Embryonic facial prominence (tissue), 1 donor: ENCODE measurements at regions not wholly inside any gene's neighbourhood (a gene's known extent, or its start where the extent isn't known, plus 50 kb on each side); places are given as distances from the start of the nearest gene placed in this dataset.
"Not testable (repeated sequence)": the region's sequence is repeated elsewhere in the genome, so short reads cannot be mapped to it uniquely, and the experiment has no call there.

Source experiments
- DNase-seq: peaks from one replicate; pipeline ENCODE4 v3.0.0-alpha.2; 2016; ENCODE audit errors: extremely low spot score

DNA sequence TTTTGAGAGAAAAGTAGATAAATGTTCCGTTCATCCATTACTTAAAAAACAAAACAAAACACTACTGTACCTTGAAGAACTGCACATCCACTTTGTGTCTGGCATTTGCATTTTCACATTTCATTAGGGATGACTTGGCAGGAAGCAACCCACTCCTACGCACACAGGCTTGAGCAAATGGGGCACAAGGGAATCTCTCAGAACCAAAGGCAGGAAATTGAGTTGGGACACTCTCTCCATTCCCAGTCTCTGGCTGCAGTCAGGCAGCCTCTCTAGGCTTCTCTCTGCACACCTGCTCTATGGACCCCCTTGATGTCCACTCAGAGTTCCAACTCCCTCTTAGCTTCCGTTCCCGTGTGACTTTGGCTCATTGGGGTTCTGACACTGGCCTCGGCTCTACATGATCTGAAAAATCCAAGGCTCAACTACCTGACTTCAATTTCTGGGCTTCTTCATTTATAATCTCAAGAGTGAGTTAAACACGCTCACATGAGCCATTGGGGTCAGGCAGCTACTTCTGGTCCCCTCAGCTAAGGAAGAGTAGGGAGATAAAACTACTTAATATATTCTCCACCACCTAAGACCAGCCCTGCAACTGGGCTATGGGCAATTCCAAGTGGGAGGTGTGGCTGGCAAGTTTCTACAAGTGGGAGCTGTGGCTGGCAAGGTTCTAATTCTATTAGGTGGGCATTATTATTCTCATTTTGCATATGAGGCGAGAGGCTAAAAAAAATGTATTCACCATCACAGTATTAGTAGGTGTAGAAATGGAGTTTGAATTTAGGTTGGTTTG, 251.9 kb downstream of the SOD2 start:
- DNase-seq: no peak

GRCh38 chr6:159440349-159440748, 252.7 kb downstream of the SOD2 start:
- DNase-seq: no peak

GRCh38 chr6:159439651-159440050, 253.4 kb downstream of the SOD2 start:
- no peak for DNase-seq

DNA sequence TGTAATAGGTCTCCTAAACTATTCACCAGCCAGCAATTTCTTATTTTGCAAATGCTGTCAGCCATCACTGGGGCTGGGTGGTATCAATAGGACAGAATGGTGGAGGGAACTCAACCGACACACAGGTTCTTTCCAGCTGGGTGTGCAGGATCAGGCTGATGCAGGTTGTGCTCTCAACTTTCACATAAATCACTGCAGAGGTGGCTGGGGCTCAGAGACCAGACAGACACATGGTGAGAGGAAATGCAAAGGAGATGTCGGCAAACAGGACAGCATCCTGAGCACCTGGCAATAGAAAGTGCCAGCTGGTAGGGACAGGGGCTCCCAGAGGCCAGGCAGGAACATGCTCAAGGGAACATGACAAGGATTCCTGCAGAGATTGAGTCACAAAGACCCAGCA, 254.9 kb downstream of the SOD2 start:
- no peak for DNase-seq

DNA sequence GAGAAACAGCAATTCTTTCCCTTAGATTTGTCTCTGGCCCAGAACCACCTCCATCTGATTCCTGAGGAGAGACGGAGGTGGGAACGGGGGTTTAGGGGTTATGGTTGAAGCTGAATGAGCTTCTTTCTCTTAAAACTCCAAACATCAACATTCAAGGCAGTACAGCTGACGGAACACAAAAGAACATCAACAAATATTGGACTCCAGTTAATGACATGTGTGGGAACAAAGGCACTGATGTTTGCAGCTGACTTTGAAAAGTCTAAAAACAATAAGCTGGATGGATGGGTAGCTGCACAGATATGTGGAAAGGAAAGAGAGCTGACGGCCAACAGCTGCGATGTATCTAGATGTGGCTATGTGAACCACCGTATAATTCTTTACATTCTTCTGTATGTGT, 256.5 kb downstream of the SOD2 start:
- no peak for DNase-seq

GRCh38 chr6:159435701-159436100, 257.3 kb downstream of the SOD2 start:
- DNase-seq: no peak

GRCh38 chr6:159434410-159434809, 258.6 kb downstream of the SOD2 start:
- DNase-seq: no peak

DNA sequence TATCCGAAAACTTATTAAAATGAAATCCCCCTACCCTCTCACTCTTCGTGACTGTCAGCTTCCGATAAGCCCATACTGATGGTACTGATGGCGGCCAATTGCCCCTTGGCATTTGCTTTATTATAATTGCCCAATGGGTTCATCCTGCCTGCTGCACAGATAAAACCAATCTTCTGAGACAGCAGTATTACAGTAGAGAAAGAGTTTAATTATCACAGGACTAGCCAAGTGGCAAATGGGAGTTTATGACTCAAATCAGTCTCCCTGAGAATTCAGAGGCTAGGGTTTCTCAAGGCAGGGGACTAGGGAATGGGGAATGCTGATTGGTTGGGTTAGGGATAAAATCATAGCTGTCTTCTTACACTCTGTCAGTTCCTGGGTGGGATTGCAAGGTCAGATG, 259.5 kb downstream of the SOD2 start:
- DNase-seq: no peak

DNA sequence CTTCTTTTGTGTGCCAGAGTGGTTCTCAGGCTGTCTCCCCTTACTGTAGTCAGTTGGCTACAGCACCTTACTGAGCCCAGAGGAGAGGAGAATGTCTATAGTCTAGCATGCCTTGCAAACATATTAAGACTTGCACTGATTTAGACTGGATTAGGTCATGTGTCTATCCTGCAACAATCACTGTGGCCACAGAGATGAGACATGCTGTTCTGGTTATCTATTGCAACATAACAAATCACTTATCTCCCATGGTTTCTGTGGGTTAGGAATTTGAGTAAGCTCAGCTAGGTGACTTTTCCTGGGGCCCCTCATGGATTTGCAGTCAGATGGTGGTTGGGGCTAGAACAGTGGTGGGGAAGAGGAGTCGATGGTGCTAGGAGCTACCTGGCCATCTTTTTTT, 261.3 kb downstream of the SOD2 start:
- DNase-seq: no peak

DNA sequence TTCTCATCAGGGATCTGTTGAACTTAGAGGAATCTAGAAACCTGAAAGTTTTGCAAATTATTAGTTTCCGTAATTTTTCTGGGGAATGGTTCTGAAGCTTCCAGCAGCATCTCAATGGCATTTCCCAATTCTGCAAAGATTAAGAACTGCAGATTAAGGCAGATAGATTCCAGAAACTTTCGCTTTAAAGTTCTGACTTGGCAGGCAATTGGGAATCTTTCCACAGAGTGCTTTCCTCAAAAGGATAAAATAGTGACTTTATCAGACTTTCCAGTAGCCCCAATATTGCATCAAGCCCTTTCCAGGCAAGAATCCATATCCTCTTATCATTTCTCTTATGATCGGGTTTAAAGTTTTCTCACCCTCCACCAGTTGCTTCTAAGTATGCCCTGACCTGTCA, 261.1 kb downstream of the FNDC1 start:
- DNase-seq: no peak

DNA sequence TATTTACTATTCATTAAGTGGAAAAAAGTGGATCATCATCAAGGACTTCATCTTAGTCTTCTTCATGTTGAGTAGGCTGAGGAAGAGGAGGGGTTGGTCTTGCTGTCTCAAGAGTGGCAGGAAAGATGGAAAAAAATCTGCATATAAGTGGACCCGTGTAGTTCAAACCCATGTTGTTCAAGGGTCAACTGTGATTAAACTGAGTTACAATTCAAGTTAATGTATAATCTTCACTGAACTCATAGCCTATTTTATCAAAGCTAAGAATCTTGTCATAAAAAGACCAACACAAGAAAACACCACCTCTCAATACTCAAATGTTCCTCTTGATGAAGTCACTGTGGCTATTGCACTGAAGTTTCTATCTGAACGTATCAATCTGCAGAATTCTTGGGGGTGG, 260.2 kb downstream of the FNDC1 start:
- no peak for DNase-seq

DNA sequence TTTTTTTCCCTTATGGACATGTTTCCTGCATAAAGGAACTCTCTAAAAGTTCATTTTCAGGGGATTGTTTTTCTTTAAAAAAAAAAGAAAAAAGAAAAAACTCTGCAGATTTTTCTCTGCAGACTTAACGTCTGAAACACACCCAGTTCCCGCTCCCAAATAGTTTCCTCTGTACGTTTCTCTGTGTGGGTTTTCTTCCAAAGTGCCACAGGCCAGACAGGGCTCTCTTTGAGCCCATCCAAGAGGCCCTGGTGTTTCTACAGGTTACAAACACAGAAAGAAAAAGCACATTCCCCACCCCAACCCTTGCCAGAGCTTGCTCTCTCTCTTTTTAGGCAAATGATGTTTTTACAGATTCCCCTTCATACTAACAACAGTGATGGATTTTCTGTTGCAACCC, 258.6 kb downstream of the FNDC1 start:
- peak; percentile 29 for DNase-seq

DNA sequence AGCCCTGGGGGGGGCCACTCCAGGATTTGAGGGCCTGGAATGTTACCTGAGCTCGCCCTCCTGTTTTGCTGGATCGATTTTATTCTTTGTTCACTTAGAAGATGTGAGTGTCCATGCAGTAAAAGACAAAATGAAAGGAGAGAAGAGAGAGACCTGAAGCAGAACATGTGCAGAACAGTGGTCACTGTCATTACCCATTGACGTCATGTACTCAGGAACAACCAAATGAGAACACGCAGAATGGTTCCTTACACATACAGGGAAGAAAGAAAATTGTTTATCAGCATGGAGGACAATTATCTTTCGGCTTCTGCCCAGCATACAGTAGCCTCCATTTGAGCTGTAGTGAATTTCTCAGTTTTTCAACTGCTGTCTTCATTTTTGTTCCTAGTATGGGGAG, 258.1 kb downstream of the FNDC1 start:
- no peak for DNase-seq

- no peak for DNase-seq
Observed at GRCh38 chr6:159425421-159425820, 256.2 kb downstream of the FNDC1 start.

- DNase-seq: no peak
Observed at GRCh38 chr6:159422041-159422984, 253.1 kb downstream of the FNDC1 start.

DNA sequence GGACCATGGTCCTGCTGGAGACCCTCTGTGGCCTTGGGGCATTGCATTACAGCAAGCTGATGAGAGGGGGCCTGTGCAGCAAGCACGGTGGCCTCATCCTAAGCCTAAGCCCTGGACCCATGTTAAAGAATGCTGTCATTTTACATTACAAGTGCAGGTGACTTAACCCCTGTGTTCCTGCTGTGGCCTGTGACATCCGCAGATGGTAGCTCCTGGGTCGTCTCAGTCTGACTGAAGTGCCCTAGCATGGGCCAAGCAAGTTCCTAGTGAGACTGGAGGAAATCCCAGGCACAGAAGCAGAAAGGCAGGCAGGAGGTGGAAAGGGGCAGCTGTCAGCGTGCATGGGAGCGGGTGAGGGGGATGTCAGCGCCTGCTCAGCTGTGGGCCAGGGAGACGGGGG, 252.4 kb downstream of the FNDC1 start:
- no peak for DNase-seq

GRCh38 chr6:159418997-159419396, 249.8 kb downstream of the FNDC1 start:
- DNase-seq: no peak

- DNase-seq: no peak
Observed at GRCh38 chr6:159416891-159417560, 247.8 kb downstream of the FNDC1 start.

DNA sequence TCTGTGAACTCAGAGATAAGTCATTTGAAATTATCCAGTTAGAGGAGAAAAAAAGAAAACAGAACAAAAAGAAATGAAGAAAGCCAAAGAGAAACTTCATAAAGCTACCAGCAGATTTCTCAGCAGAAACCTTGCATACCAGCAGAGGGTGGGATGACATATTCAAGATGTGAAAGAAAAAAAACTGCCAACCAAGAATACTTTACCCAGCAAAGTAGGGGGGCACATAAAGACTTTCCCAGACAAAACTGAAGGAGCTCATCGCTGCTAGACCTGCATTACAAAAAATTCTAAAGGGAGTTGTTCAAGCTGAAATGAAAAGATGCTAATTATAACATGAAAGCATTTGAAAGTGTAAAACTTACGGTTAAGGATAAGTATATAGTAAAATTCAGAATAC, 246.3 kb downstream of the FNDC1 start:
- DNase-seq: no peak

- no peak for DNase-seq
Observed at GRCh38 chr6:159414711-159415110, 245.5 kb downstream of the FNDC1 start.

DNA sequence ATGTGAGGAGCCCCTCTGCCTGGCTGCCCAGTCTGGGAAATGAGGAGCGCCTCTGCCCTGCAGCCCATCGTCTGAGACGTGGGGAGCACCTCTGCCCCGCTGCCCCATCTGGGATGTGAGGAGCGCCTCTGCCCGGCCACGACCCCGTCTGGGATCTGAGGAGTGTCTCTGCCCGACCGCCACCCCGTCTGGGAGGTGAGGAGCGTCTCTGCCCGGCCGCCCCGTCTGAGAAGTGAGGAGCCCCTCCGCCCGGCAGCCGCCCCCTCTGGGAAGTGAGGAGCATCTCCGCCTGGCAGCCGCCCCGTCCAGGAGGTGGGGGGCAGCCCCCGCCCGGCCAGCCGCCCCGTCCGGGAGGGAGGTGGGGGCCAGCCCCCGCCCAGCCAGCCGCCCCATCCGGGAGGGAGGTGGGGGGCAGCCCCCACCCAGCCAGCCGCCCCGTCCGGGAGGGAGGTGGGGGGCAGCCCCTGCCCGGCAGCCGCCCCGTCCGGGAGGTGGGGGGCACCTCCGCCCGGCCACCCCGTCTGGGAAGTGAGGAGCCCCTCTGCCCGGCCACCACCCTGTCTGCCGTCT, 238.1 kb downstream of the FNDC1 start:
- not testable (repeated sequence) for DNase-seq

DNA sequence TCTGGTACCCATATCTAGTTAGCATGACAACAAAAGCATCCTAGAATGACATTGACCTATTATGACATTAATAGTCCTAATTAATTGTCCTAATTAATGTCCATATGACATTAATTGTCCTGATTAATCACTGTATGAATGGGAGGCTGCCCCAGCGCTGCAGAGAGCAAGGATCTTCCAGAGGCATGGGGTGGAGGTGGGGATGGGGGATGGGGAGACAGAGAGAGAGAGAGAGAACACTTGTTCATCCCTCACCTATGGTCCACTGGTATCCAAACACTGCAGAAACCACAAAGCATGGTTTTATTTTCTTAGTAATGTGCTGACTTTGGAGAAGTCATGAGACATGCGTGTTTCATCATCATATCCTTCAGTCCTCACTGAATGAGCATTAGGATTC, 235.1 kb downstream of the FNDC1 start:
- no peak for DNase-seq
